ENCODE measurements at regions not wholly inside any gene's neighbourhood (a gene's known extent, or its start where the extent isn't known, plus 50 kb on each side); places are given as distances from the start of the nearest gene placed in this dataset.
"Not testable (repeated sequence)": the region's sequence is repeated elsewhere in the genome, so short reads cannot be mapped to it uniquely, and the experiment has no call there.

DNA sequence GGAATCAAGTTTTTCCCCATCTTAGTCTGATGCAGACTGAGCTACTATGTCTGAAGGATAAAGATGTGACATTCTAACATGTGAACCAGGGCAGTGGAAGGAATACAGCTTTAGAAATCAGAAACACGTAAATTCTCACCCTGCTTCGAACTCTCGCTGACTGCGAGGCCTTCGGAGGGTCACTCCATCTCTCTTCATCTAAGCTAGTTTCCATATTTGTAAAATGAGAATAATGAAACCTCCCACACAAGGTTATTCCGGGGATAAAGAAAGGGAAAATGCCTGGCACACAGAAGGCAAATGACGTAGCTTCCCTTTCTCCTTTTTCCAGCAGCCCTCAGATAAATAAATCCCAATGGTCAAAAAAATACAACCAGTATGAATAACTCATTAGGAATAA lies 152.0 kb downstream of the ATP6V0E2 start:
- not testable (repeated sequence) for TF ChIP-seq POLR2A, POLR2AphosphoS5 (IDR thresholded peaks at IDR 0.05)
- TF ChIP-seq, protein P1, sequence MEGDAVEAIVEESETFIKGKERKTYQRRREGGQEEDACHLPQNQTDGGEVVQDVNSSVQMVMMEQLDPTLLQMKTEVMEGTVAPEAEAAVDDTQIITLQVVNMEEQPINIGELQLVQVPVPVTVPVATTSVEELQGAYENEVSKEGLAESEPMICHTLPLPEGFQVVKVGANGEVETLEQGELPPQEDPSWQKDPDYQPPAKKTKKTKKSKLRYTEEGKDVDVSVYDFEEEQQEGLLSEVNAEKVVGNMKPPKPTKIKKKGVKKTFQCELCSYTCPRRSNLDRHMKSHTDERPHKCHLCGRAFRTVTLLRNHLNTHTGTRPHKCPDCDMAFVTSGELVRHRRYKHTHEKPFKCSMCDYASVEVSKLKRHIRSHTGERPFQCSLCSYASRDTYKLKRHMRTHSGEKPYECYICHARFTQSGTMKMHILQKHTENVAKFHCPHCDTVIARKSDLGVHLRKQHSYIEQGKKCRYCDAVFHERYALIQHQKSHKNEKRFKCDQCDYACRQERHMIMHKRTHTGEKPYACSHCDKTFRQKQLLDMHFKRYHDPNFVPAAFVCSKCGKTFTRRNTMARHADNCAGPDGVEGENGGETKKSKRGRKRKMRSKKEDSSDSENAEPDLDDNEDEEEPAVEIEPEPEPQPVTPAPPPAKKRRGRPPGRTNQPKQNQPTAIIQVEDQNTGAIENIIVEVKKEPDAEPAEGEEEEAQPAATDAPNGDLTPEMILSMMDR (IDR thresholded peaks at IDR 0.05) = not testable (repeated sequence)

All from breast epithelium (tissue), 3 donors.